NOMO-1 treated with DMSO at 0.1 percent for 48 hours (cell line): ENCODE measurements at regions not wholly inside any gene's neighbourhood (a gene's known extent, or its start where the extent isn't known, plus 50 kb on each side); places are given as distances from the start of the nearest gene placed in this dataset.
A peak's percentile ranks its signal among the peaks of the same experiment; 100 is the strongest.

Experiments
- DNase-seq: peaks from one replicate; lab custom pipeline; 2025; ENCODE audit not compliant: unreplicated experiment; lab: John Stamatoyannopoulos, UW

DNA sequence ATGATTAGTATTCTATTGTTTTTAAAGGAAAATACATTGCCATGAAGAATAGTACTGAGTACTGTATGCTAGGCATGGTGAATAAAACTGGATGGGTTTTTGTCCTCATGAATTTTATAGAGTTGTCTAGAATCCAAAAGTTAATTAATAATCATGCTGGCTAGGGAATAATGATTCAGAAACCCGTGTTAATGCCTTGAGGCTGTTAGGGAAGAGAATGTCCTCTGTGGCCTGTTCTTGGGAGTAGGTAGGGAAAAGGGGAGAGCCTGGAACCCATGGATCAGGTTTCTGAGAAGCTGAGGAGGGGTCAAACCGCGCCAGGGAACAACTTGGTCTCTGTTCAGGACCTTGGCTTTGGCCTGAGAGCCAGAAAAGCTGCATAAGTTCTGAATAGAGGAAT is 1376.3 kb upstream of the SLC10A2 start:
- DNase-seq = no peak

DNA sequence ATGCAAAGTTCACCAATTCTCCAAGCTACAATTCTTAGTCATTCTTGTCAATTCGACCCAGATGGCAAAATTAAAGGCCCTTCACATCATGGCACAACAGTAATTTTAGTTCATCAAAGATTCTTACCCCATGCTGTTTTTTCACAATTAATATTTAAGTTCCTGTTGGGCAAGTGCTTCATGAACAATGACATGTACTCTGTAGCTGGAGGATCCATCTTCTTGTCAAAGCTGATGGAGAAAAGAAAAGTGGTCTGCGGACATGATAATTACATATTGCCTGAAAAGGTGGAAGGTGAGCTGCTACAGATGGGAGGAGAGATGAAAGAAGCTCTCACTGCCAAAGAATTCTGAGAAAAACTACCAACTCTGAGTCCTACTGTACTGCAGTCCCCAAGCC is 1370.3 kb upstream of the SLC10A2 start:
- no peak for DNase-seq

DNA sequence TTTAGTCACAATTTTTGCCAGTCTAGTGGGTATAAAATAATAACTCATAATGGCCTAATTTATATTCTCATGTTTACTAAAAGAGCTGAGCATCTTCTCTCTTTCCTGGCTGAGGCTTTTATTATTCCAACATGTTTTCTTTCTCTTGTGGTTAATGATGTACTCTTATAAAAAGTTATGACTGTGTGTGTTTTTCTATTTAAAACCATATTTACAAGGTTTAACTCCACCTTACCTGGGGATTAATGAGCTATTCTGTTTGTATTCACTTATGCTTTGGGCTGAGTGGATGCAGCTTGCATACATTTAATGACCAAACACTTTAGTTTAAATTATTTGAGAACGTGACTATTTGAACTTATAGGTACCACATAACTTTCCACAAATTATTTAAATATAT is 1365.7 kb upstream of the SLC10A2 start:
- DNase-seq = no peak

DNA sequence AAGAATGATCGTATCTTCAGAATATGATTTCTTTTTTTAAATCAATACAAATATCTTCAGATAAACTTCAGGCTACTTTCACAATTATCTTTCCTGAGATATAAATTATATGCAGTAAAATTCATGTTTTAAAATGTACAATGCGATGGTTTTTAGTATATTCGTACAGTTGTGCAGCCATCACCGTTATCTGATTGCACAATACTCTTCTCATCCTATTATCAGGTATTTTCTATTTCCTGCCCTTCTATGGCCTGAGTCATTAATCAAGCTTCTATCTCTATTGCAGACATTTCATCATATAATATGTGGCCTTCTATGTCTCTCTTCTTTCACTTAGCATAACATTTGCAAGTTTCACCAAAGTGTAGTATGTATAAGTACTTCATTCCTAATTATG is 1360.2 kb upstream of the SLC10A2 start:
- no peak for DNase-seq

DNA sequence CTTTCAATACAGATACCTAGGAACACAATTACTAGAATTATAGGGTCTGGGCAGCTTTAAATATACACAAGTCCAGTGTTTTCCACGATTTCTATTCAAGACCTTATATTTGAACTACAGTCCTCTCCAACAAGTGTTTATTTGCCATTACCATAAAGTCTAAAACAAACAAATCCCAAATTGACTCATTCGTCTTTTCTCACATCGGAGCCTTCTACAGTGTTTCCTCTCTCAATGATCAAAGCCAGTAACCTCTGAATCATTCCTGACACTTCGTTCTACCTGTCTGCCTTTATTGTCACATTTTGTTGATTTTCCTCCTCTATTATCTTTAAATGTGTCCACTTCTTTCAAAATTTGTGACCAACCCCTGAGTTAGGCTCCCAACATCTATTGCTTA is 1356.5 kb upstream of the SLC10A2 start:
- DNase-seq = no peak

DNA sequence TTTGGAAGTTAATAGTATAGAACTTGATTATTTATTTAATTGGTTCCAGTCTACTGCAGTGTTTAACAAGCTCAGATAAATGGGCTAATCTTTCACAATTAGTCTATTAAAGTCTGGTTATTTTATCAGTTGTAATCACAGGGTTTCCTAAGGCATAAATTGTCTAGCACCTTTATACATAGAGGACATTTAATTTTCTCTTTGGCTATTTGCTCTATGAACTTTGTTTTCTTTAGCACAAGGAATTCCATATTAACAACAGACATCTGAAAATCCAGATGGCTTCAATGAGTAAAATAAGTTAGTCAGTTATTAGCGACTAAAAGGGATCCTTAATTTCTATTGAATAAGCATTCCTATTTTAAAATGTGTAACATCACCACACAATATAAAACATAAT is 1350.8 kb upstream of the SLC10A2 start:
- DNase-seq = no peak

DNA sequence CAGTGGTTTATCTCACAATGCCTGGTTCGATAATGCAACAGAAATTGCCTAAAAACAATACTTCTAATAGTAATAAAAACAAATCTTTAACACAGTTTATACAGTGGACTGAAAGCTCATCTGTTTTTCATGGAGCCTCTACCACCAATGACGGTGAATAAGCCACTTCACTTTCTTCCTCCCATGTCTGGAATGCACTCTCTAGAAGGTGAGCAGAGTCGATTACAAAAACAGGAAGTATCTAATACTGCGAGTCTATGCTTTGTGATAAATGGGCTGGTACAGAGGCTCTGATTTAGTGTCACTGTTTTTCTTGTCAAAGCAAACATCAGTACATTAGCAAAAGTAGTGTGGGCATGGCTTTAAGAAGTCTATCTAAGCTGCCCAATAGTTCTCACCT is 1348.6 kb upstream of the SLC10A2 start:
- DNase-seq = peak; percentile 3

DNA sequence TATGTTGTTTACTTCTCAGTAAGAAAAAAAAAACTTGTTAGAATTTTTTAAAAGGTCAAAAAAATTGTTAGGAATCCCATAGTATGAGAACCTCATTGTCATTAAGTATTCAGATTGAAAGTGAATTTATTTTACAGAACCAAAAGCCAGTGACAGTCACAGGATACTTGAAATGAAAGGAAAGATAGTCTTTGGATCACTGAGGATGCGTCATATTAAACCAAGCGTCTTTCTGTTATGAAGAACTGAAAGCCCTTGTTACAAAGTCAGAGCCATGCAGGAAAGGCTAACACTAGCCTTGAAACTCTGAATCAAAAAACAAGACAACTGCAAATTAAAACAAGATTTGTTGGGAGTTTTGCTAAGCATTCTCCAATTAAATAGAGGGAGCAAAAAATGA is 1348.0 kb upstream of the SLC10A2 start:
- DNase-seq = no peak

DNA sequence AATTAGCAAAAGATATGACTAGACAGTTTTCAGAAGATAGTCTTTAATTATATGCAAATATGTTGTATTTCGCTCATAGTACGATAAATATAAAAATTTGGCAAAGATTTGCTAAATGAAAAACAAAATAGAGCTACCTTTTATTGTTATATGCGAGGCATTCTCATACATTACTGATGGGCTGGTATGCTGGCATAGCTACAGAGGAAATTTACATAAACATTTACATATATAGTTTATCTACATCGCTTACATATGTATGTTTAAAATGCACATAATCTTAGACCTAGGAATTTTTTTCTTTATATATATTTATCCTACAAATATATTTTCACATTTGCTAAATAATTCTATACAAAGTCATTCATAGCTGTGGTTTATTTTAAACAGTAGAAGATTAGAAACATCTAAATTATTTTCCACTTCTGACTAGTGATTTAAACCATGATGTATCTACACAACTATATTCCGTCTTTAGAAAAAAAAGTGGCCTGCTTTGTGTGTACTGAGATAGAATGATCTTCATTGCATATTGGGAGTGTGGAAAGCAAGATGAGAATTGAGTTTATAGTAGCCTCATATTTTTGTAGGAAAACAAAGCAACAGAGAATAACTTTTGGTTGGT is 1345.0 kb upstream of the SLC10A2 start:
- no peak for DNase-seq

DNA sequence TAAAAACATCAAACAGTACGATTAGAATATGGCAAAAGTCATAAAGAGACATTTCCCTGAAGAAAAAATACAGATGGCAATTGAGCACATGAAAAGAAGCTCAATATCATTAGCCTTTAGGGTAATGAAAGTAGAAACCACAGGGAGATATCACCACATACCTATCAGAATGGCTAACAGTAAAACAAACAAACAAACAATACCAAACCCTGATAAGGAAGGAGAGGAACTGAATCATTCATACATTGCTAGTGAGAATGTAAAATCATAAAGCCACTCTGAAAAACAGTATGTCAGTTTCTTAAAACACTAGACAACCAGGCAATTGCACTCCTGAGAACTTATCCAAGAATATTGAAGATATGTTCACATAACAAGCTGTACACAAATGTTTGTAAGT is 1342.5 kb upstream of the SLC10A2 start:
- DNase-seq = no peak

DNA sequence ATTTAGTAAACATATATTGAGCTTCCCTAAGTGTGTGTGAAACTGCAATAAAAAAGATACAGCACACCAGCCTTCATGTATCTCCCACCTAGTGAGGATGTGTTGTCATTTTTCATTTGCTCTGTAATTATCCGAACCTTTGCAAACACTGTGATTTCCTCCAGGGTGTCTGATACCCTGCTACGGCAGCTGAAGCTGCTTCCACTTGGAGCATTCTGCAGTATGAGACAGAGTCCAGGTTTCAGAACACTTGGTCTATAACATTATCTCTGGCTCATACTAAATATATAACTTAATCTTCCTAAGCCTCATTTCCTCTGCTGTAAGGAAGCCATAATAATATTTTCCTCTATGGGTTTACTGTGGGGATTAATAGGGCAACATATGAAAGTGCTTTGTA is 1338.1 kb upstream of the SLC10A2 start:
- DNase-seq = no peak

DNA sequence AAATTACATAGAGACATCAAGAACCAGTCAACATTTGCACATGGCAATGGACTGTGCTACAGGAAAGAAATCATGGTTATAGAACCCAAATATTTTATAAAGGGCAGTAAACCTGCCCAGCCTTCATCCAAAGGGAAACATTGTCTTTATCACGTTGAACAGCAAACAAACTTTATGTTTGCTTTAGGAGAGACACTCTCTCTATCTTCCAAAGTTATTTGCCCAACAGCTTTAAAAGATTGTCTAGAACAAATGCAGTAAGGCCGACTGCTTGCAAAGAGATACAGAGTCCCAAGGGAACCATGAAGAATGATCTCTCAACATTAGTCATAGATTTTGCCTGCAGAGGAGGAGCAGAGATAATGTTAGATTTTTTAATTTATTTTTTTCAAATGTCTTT is 1323.5 kb upstream of the SLC10A2 start:
- no peak for DNase-seq

DNA sequence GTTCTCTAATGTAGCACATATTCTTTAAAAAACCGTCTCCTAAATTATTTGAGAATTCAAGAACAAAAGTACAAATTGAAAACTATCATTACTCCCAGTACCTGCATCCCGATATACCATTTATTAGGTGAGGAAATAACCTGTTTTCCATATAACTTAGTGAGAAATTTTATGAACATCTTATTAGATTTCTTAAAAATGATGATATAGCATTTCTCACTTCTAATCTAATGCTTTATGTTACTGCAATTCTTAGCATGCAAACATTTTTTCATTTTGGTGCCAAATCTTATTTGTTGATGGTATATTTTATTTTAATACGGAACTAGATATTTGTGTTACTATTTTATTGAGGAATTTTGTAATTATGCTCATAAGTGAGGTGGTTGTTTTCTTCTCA is 1321.3 kb upstream of the SLC10A2 start:
- DNase-seq = no peak

DNA sequence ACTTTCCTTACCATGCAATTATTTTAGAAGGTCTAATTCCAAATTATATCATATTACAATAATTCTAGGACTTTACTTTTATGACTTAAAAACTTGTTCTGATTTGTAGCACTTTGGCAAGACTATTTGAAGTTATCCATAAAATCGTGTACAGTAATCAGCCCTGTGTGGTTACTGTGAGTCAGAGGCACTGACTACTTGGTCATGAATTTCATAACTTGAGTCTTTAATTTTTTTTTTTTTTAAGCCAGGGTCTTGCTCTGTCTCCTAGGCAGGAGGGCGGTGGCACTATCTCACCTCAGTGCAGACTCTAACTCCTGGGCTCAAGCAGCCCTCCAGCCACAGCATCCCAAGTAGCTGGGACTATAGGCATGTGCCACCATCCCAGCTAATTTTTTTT is 1319.2 kb upstream of the SLC10A2 start:
- DNase-seq = no peak

DNA sequence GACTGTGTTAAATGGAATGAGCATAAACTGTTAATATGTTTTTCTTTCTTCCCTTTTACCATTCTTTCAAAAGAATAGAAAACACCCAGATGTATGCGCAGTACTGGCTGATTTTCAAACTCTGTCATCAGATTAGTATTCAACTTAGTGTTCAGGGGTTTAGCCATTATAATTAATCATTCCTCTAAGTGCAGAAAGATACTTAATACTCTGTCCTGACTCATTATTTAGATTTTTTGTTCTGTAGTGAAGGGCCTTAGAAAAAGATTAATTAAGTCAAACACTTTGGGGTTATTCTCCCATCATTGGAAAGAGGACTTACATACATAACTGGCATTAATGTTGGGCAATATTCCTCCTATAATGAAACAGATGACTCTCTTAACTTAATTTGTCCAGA is 1316.7 kb upstream of the SLC10A2 start:
- no peak for DNase-seq

DNA sequence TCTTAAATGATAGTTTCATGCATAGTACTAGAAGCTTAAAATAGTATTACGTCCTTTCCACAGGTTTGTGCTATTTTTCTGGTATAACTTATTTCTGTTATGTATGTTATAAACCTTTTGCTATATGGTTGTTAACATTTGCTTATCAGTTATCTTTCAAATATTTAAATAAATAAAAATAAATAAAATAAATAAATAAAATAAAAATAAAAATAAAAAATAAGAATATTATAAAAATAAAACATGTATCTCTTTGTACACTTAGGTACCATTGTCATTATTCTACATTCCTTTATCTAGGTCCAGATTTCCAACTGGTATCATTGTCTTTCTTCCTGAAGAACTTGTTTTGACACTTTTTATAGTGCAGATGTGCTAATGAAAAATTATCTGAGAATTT is 1310.4 kb upstream of the SLC10A2 start:
- no peak for DNase-seq

DNA sequence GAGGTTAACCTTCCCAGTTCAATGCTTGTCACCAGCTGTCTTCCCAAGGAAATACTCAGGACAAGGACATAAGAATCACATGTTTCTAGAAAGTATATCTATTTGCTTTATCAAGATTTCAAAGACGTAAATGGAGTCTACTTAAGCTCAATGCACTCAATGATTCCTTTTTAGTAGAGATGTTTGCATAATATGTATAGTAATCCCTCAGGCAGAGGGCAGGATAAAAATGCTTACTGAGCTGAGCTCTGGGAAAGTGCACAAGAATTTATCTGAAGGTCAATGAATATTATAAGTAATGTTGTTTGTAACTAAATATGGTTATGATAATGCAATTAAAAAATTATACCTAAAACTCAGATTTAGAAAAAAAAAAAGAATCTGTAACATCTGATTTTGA is 1309.4 kb upstream of the SLC10A2 start:
- no peak for DNase-seq

DNA sequence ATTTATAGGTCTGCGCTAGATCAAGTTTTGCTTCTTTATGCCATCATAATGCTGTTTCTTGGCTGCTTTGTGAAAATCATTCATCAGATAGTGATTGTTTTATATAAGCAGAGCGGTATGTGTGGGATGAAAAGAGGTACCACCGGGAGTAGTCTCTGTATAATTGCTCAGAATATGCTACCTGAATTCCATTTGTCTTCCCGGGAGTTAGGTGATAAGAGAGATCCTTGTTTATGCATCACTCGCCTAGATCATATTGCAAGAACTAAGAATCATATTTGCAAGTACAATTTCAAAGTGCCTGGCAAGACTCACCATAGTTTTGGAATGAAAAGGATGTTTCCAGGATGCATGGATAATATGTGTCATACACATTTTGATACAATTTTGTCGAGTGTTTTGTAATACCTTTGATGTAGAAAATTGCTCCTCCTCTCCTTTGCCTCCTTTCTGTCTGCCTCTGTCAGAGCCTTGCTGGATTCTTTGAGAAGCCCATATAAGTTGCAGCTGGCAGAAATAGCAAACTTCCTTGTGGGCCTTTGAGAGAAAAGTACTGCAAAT is 1306.0 kb upstream of the SLC10A2 start:
- DNase-seq = no peak

DNA sequence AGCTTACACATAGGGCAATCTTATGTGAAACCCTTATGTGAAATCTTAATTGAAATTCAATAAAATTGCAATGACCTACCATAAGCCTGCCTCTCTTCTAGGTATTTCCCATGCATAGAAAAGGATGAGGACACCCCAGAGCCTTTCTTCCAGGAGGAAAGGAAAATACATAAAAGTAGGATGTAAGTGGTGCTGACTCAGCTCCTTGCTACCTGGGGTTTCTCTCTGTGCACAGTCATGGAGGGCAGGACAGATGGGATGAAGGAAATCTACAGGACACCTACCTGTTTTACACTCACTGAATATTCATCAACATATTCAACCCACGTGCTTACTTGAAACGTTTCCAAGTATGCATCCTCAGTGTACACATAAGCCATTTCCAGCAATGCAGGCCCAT is 1299.2 kb upstream of the SLC10A2 start:
- DNase-seq = no peak

DNA sequence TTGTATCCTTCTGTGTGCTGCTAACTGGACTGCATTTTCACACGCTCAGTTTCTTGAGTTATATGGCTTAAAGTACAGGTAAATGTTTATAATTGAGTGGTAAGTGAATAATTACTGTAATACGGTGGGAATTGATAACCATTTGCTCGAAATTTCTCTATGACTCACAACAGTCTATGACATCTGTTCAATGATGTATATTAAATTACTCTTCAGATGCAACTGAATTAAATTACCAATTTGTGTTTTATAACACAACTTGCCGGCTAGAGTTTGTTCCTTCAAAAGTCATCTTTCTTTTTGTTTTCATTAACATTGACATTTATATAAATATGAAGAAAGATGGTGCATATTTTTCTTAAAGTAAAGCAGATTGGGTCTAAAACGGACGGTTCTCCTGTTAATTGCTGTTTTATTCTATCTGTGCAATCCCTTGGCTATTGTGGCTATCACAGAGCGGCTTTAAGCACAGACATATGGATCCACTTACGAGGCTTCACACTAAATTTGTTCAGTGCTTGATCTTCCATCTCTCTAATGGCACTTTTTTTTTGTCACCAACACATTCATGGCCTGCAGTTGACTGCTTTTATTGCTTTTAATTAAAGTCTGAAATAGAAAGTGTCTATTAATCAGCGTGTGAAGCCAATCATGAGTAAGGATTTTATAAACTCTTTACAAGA is 1291.6 kb upstream of the SLC10A2 start:
- no peak for DNase-seq

DNA sequence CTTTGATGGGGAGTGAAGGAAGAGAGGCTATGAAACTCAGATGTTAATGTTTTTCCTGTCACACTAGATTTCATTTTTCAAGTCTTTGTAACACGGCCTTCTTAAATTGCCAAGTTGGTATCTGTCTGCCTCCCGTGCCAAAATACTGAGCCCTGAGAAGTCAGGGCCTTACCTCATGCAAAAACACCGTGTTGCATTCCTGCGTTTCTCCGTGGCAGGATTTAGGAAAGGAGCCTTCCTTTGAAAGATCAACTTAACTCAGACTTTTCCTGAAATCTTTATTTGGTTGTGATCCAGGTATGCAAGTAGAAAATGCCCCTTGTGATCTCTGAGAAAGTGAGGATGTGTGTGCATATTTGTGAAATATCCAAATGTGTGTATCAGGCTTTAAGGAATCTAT is 1291.0 kb upstream of the SLC10A2 start:
- DNase-seq = no peak

DNA sequence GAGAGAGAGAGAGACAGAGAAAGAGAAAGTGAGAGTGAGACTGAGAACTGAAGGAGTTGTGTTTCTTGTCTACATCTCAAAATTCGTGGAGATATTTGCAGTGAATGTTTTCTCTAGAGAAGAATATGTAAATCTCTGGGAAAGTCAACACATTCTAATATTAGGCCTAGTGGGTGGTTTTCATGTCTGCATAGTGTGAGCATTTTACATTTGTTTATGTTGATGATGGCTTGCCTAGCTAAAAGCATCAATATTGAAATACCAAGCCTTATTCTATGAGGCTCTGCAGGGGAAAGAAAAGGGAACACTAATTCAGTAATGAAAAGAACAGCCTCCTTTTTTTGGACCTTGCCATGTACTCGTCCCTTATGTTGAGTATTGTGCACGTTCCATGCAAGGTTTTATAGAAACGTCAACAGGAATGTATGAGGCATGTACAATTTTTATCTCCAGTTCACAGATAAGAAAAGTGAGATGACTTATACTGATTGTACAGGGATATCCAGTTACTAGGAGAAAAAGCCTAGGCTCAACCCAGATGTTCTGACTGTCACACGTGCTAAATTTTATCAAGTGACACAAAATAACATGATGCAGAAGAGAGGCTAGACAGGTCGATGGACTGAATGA is 1288.9 kb upstream of the SLC10A2 start:
- no peak for DNase-seq
